B cell (primary cell): ENCODE measurements at regions not wholly inside any gene's neighbourhood (a gene's known extent, or its start where the extent isn't known, plus 50 kb on each side); places are given as distances from the start of the nearest gene placed in this dataset.

Experiments
- ATAC-seq: fragments of 200-7000 bp; cut with Tn5 transposase; one replicate; pipeline ENCODE4 v1.10.0; 2021; ENCODE audit warnings: low read depth, mild to moderate bottlenecking, moderate number of reproducible peaks, moderate library complexity
- CTCF ChIA-PET: fragments of 350-600 bp; sonication (Branson Sonifier 250); formaldehyde crosslinking; loops from one replicate; lab custom pipeline; 2021; ENCODE audit warnings: antibody characterized with exemption, inconsistent platforms; lab: Charles Lee
- POLR2A ChIA-PET: fragments of 350-600 bp; sonication (Branson Sonifier 250); formaldehyde crosslinking; loops from one replicate; lab custom pipeline; 2021; ENCODE audit warnings: antibody characterized with exemption; lab: Charles Lee
- DNase-seq: peaks from one replicate; pipeline ENCODE4 v3.0.0; 2013
- H2AFZ ChIP-seq: 2 replicates; pipeline ENCODE4 v1.6.1; 2012; ENCODE audit warnings: mild to moderate bottlenecking, low read depth, low read length; ENCODE audit not compliant: insufficient read depth, poor library complexity, severe bottlenecking
- H3K27ac ChIP-seq, 2 donors: 1 replicate in 1 of 2; 2 replicates in 1 of 2; pipeline ENCODE4 v1.5.1; 2012 to 2013; ENCODE audit warnings: low read length in 2 of 2, mild to moderate bottlenecking in 2 of 2, moderate library complexity in 1 of 2
- H3K27me3 ChIP-seq, 4 experiments: fragments of 200-600 bp in 1 of 4; sonication (generic) in 1 of 4; replicated peaks in 1 of 4; 1 replicate in 2 of 4; 2 replicates in 2 of 4; pipeline versions ENCODE4 v1.6.1 to v1.7.0; 2013 to 2016; ENCODE audit warnings: low read length in 3 of 4, mild to moderate bottlenecking in 2 of 4, mixed read lengths in 1 of 4, moderate library complexity in 1 of 4; ENCODE audit not compliant: insufficient read depth in 4 of 4, control insufficient read depth in 3 of 4; ENCODE audit errors: control extremely low read depth in 1 of 4
- H3K36me3 ChIP-seq, 2 experiments: replicated peaks in 1 of 2; 1 replicate in 1 of 2; 2 replicates in 1 of 2; pipeline versions ENCODE4 v1.6.1 to v1.7.1; 2013; ENCODE audit warnings: low read length in 1 of 2; ENCODE audit not compliant: insufficient read depth in 2 of 2, control insufficient read depth in 1 of 2; ENCODE audit errors: control extremely low read depth in 1 of 2, extremely low read depth in 1 of 2
- H3K4me1 ChIP-seq, 2 donors: fragments of 200-600 bp in 1 of 2; sonication (generic) in 1 of 2; 1 replicate in 1 of 2; 2 replicates in 1 of 2; pipeline versions ENCODE4 v1.5.1 to v1.6.1; 2013 to 2017; ENCODE audit warnings: low read length in 2 of 2; ENCODE audit not compliant: control insufficient read depth in 2 of 2, insufficient read depth in 2 of 2
- H3K4me2 ChIP-seq: replicated peaks from 2 replicates; pipeline ENCODE3; 2012; ENCODE audit warnings: mild to moderate bottlenecking, low read depth, low read length; ENCODE audit not compliant: poor library complexity, severe bottlenecking
- H3K4me3 ChIP-seq, 5 experiments: fragments of 200-600 bp in 1 of 5; sonication (generic) in 1 of 5; 1 replicate in 3 of 5; 2 replicates in 2 of 5; pipeline versions ENCODE4 v1.5.1 to v1.7.0; 2011 to 2016; ENCODE audit warnings: low read length in 4 of 5, mild to moderate bottlenecking in 4 of 5, low read depth in 2 of 5, control low read depth in 1 of 5, moderate library complexity in 1 of 5; ENCODE audit not compliant: insufficient read depth in 1 of 5; ENCODE audit errors: control extremely low read depth in 1 of 5, extremely low read depth in 1 of 5
- H3K79me2 ChIP-seq: fragments of 200-600 bp; sonication (generic); one replicate; pipeline ENCODE4 v1.6.0; 2016; ENCODE audit warnings: low read length; ENCODE audit not compliant: control insufficient read depth, insufficient read depth
- H3K9ac ChIP-seq: fragments of 200-600 bp; sonication (generic); 2 replicates; pipeline ENCODE4 v1.6.1; 2017; ENCODE audit warnings: mild to moderate bottlenecking, low read length, moderate library complexity
- H3K9me3 ChIP-seq, 3 donors: one replicate each; pipeline versions ENCODE4 v1.6.1 to v1.7.1; 2013; ENCODE audit warnings: low read length in 2 of 3; ENCODE audit not compliant: control insufficient read depth in 2 of 3, insufficient read depth in 1 of 3; ENCODE audit errors: control extremely low read depth in 1 of 3
- H4K20me1 ChIP-seq: 2 replicates; pipeline ENCODE4 v1.6.0; 2012; ENCODE audit warnings: mild to moderate bottlenecking, low read length; ENCODE audit not compliant: insufficient read depth, control insufficient read depth, poor library complexity, severe bottlenecking
- H3K27ac Mint-ChIP-seq: one replicate; pipeline ENCODE4 v1.8.0; 2021; ENCODE audit warnings: mixed read lengths
- H3K27me3 Mint-ChIP-seq: one replicate; pipeline ENCODE4 v1.8.0; 2021; ENCODE audit warnings: mixed read lengths
- H3K4me1 Mint-ChIP-seq: one replicate; pipeline ENCODE4 v1.8.0; 2021; ENCODE audit warnings: mixed read lengths
- H3K4me3 Mint-ChIP-seq: one replicate; pipeline ENCODE4 v1.8.0; 2021; ENCODE audit warnings: mixed read lengths
- H3K9me3 Mint-ChIP-seq: one replicate; pipeline ENCODE4 v1.8.0; 2022; ENCODE audit warnings: mixed read lengths; ENCODE audit not compliant: insufficient read depth
- EZH2 ChIP-seq: IDR thresholded peaks from 2 replicates; pipeline ENCODE4 v1.6.1; 2012; ENCODE audit warnings: borderline replicate concordance, low read depth, mild to moderate bottlenecking, moderate library complexity, low read length; ENCODE audit not compliant: insufficient read depth, poor library complexity, severe bottlenecking
- WGBS: methylation state at CpG from one replicate; pipeline ENCODE4 v1.1.5; 2013; ENCODE audit warnings: missing lambda C conversion rate; ENCODE audit not compliant: insufficient coverage; 5-methylcytosine and 5-hydroxymethylcytosine counted together
- intact Hi-C: fragments of 100-400 bp; cut with micrococcal nuclease; formaldehyde crosslinking; loops from one replicate; pipeline ENCODE4 v1.10.0; 2022
- TF ChIP-seq, protein P1 (sequence below): fragments of 200-600 bp; IDR thresholded peaks from one replicate; pipeline ENCODE4 v1.8.0; 2022; ENCODE audit warnings: antibody characterized with exemption, mild to moderate bottlenecking

DNA sequence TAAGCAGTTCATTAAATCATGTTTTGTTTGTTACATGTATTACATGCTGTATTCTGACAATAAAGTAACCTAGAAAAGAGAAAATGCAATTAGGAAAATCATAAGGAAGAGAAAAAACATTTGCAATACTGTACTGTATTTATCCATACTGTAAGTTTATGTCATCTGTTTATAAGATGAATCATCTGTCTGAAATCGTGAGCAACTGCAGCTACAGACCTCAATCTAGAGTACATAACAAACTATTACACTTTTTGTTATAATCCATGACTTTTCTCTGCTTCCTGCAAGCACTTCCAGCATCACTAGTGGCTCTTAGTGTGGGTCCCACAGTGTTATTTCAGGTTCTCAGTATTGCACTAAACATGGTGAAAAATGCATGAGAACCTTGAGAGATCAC is 144.4 kb upstream of the NR4A3 start:
- Mint-ChIP-seq H3K9me3 (peaks cover 3% of the 10 kb centered on the region), H3K4me3 (no peak overlapping the region), H3K4me1 (peaks cover 2% of the 10 kb centered on the region), H3K27me3 (no peaks in the 10 kb centered on the region), H3K27ac (no peak overlapping the region)
- no peak for DNase-seq
- H3K27ac ChIP-seq: no peak overlapping the region
- intact Hi-C loops: no loop called here
- H3K36me3 ChIP-seq: no peaks in the 10 kb centered on the region
- H3K79me2 ChIP-seq: no peaks in the 10 kb centered on the region
- H3K4me1 ChIP-seq: no peaks in the 10 kb centered on the region
- H3K4me2 ChIP-seq: no peak overlapping the region
- H3K4me3 ChIP-seq: no peak overlapping the region
- ChIA-PET CTCF (no interaction called here), POLR2A (no interaction called here)
- peaks cover 1 to 8% (median 7%) of the 10 kb centered on the region in 3 donors for H3K9me3 ChIP-seq
- TF ChIP-seq EZH2: no peak
- TF ChIP-seq, protein P1, sequence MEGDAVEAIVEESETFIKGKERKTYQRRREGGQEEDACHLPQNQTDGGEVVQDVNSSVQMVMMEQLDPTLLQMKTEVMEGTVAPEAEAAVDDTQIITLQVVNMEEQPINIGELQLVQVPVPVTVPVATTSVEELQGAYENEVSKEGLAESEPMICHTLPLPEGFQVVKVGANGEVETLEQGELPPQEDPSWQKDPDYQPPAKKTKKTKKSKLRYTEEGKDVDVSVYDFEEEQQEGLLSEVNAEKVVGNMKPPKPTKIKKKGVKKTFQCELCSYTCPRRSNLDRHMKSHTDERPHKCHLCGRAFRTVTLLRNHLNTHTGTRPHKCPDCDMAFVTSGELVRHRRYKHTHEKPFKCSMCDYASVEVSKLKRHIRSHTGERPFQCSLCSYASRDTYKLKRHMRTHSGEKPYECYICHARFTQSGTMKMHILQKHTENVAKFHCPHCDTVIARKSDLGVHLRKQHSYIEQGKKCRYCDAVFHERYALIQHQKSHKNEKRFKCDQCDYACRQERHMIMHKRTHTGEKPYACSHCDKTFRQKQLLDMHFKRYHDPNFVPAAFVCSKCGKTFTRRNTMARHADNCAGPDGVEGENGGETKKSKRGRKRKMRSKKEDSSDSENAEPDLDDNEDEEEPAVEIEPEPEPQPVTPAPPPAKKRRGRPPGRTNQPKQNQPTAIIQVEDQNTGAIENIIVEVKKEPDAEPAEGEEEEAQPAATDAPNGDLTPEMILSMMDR: no peak
- WGBS: no CpG with 5 or more reads among the region's 1 CpG
- no peak for ATAC-seq
- no peak overlapping the region for H3K9ac ChIP-seq
- no peaks in the 10 kb centered on the region for H3K27me3 ChIP-seq
- H4K20me1 ChIP-seq: no peaks in the 10 kb centered on the region
- no peak overlapping the region for H2AFZ ChIP-seq

DNA sequence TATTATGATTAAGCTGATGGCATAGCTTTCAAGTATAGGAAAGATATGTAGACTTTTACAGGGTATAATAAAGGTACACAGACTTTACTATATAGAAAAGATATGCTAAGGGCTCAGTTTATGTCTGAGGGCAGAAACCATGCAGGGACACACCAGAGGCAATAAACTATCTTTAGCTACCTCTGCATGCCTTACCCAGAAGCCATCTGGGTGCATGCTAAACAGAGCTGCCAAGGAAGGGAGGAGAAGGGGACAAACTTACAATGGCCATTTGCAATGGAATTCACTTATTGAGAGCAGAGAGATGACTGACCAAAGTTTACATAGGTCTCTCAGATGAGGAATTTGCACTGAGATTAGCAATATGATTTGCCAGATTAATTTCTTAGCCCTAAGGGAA is 143.1 kb upstream of the NR4A3 start:
- peaks cover 9% of the 10 kb centered on the region for H3K4me1 Mint-ChIP-seq
- Histone ChIP-seq H3K4me2 (no peak overlapping the region), H3K27me3 (no peaks in the 10 kb centered on the region), H3K9me3 (peaks cover 1 to 8% (median 7%) of the 10 kb centered on the region in 3 donors), H4K20me1 (no peaks in the 10 kb centered on the region), H3K4me1 (no peaks in the 10 kb centered on the region), H2AFZ (no peak overlapping the region), H3K36me3 (no peaks in the 10 kb centered on the region), H3K27ac (no peak overlapping the region), H3K4me3 (no peak overlapping the region), H3K9ac (no peak overlapping the region), H3K79me2 (no peaks in the 10 kb centered on the region)
- POLR2A ChIA-PET: no interaction called here
- no peak for ATAC-seq
- H3K9me3 Mint-ChIP-seq: peaks cover 5% of the 10 kb centered on the region
- TF ChIP-seq, protein P1: no peak
- TF ChIP-seq EZH2: no peak
- DNase-seq: no peak
- no peak overlapping the region for H3K27ac Mint-ChIP-seq
- H3K4me3 Mint-ChIP-seq: no peak overlapping the region
- intact Hi-C loops: no loop called here
- CTCF ChIA-PET: no interaction called here
- H3K27me3 Mint-ChIP-seq: no peaks in the 10 kb centered on the region
